Kidney capillary endothelial cell (primary cell): ENCODE measurements at regions not wholly inside any gene's neighbourhood (a gene's known extent, or its start where the extent isn't known, plus 50 kb on each side); places are given as distances from the start of the nearest gene placed in this dataset.

ENCODE experiments used
- DNase-seq: peaks from one replicate; pipeline ENCODE4 v3.0.0-alpha.2; 2018; ENCODE audit warnings: low spot score

DNA sequence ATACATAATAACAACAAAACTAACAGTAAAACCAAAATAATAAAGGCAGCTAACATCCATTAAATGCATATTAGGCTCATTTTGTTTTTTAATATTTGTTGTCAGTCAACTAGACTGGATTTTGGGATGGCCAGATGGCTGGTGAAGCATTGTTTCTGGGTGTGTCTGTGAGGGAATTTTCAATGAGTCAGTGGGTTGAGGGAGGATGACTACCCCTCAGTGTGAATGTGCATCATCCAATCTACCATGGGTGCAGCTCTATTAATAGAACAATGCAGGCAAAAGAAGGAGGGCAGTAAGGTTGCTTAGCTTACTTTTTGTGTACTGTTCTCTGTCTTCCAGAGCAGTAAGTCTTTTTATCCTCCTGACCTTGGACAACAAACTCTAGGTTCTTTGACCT is 484.2 kb upstream of the HS3ST1 start:
- peak; percentile 57 for DNase-seq

DNA sequence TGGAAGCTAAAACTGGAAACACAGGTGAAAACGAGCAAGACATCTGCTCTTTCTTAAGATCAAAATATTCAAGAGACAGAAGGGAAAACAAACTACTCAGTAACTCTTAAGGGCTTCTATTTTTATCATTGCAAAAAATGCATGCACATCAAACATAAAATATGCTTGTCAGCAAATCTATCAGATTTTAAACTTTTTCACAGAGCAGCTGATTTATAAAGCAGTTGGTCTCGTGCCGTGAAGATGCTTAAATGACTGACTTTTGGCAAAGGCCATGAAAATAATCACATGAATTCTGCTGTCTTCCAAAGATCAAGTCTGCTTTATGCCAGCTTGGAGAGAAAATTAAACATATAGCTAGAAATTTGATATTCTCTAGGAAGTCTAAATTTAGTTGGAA is 482.1 kb upstream of the HS3ST1 start:
- DNase-seq, result no peak

DNA sequence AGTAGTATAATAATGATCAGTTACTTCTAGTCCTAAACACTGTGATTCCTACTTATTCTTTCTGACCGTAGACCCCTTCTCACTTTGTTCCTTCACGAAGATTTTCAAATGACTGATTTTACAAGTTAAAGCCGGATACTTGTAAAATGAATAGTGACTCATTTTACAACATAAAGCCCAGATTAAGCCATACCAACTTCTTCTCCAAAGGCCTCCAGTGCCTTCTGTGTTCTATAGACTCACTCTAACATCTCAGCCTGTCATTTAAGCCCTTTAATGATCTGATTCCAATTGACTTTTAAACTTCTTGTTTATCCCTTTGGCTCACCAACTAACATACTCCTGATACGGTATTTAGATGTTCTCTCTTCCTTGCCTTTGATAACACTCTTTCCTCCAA is 480.0 kb upstream of the HS3ST1 start:
- DNase-seq, result no peak

GRCh38 chr4:11908205-11908604 is 479.5 kb upstream of the HS3ST1 start:
- DNase-seq, result no peak

- DNase-seq, result no peak
Measured at GRCh38 chr4:11904846-11905739, 476.4 kb upstream of the HS3ST1 start.

DNA sequence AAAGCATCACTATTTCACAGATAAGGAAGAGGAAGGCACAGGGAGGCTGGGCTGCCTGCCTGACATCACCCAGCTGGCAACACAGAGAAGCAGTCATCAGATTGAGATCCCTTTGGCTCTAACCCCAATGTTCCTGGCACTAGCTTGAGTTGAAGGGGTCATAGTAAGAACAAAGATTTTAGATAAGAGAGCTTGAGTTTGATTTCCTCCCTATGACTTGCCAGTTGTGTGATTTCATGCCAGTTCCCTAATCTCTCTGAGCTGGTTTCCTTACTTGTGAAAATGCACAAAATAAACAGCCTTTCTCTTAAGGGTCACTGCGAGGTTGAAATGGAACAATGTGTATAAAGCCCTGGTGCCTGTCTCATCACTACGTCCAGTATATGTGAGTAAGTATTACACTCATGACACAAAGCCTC is 475.4 kb upstream of the HS3ST1 start:
- DNase-seq, result peak; percentile 69

DNA sequence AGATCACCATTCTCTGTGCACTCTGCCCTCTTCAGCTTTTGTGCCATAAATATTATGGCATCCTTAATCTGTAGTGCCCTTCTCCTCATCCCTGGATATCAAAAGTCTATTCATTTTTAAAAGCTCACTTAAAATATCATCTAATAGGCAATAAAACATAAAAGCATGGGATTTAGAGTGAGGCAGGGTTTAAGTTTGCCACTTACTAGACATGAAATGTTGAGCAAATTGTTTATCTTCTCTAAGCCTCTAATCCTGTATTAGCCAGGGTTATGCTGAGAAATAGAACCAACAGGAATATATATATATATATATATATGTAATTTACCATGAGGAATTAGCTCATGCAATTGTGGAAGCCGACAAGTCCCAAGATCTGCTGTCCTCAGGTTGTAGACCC is 472.4 kb upstream of the HS3ST1 start:
- no peak for DNase-seq

DNA sequence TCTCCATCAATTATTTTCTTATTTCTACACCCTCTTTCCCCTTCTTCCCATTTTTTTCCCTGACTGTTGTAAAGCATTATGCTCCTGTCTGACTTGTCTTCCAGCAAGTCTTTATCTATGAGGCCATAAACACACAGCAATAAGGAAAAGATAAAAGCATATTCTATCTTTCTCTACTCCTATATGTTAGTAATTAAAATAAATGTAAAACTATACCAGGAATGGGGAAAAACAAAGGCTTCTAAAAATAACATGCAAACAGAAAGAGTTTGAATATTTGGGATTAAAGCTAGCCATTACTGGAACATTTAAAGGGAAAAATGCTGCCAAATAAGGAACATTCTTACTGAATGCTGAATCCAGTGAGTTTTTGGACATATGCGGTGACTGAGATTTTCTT is 471.7 kb upstream of the HS3ST1 start:
- no peak for DNase-seq

GRCh38 chr4:11898796-11899195 is 470.1 kb upstream of the HS3ST1 start:
- DNase-seq, result no peak

- no peak for DNase-seq
Measured at GRCh38 chr4:11895766-11896165, 467.1 kb upstream of the HS3ST1 start.

- no peak for DNase-seq
Measured at GRCh38 chr4:11894977-11895376, 466.3 kb upstream of the HS3ST1 start.

DNA sequence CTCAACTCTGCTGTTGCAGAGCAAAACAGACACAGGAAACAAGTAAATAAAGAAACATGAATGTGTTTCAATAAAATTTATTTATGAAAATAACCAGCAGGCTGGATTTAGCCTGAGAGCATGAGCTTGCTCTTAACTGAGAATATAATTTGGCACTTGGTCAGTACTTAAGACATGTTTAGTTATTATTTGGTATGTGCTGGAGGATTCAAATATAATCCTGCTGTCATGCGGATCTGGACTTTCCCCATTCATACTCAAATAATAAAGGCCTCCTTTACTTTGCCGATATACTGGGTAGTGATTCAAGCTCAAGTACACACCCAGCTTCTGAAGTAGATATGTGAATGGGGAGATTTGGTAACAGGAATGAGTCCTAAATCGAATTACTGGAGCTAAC is 465.5 kb upstream of the HS3ST1 start:
- DNase-seq, result no peak

- DNase-seq, result no peak
Measured at GRCh38 chr4:11889099-11889498, 460.4 kb upstream of the HS3ST1 start.

DNA sequence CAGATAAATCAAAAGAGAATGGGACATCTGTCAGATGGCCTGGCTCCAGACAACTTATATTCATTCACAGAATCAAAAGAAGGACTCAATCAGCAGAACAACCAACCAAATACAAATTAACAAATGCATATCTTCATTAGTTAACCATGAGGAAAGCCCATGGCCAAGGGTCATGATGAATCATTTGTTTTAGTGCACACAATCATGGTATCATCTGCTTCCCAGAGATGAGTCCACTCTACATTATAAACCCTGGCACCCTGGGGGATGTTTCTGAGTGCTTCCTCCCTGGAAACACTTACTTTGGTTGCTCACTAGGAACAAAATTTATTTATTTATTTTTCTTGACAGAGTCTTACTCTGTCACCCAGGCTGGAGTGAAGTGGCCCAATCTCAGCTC is 453.3 kb upstream of the HS3ST1 start:
- DNase-seq, result no peak

- no peak for DNase-seq
Measured at GRCh38 chr4:11881364-11881763, 452.7 kb upstream of the HS3ST1 start.

DNA sequence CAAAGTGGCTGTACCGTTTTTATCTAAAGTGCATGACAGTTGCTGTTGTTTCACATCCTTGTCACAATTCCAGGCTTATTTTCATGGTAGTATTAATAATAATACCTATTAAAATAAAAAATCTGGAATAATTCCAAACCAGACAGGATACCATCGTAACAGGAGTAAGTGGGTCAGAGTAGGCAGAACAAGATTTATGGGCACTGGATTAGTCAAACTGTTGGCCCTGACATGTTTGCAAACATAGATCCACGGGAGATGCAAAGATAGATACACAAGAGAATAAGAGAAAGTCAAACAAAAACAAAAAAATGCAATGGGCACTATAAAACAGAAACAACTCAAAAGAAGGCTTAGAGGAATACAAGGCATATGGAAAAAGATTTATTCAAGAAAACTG is 449.5 kb upstream of the HS3ST1 start:
- DNase-seq, result no peak

DNA sequence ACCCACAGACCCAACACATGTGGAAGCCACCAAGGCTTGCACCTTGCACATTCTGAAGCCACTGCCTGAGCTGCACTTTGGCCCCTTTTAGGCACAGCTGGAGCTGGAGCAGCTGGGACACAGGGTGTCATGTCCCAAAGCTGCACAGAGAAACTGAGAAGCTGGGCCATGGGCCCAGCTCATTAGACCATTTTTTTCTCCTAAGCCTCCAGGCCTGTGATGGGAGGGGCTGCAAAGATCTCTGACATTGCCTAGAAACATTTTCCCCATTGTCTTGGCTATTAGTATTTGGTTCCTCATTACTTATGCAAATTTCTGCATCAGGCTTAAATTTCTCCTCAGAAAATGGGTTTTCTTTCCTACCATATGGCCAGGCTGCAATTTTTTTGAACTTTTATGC is 447.4 kb upstream of the HS3ST1 start:
- DNase-seq, result no peak

GRCh38 chr4:11869191-11869870 is 440.6 kb upstream of the HS3ST1 start:
- no peak for DNase-seq

GRCh38 chr4:11866391-11866790 is 437.7 kb upstream of the HS3ST1 start:
- DNase-seq, result no peak

DNA sequence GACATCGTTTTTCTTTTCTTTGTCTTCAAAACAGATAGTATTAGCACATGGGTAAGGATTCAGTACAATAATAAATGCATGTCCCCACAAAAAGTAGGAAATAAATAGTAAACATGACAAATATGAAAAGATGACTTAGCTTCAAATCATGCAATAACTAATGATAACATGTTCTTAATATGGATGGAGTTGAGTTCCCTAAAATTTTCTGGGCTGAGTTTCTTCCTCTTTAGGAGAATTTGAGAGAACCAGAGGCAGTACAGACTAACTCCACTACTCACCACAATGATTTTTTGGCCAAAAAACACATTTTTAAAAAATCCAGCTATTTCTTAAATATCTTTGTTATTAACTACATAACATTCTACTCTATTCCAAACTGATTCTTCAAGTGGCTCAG is 432.3 kb upstream of the HS3ST1 start:
- no peak for DNase-seq

GRCh38 chr4:11857881-11858280 is 429.2 kb upstream of the HS3ST1 start:
- no peak for DNase-seq

GRCh38 chr4:11847167-11847566 is 418.5 kb upstream of the HS3ST1 start:
- no peak for DNase-seq

DNA sequence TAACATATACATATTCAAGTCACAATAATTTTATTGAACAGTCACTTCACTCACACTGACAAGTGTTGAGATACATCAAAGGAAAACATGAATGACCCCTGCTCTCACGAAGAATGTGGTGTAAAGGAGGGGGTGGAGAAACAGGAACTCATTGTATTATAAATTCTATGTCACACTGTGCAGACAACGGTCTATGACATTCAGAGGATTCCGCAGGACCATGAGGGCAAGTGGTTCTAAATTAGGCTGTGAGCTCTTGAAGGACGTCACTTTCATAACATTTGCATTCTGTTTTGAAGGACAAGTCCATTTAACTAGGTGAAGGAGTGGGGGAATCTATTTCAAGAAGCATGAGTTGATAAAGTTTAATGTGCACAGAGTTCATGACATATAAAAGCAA is 415.2 kb upstream of the HS3ST1 start:
- no peak for DNase-seq

DNA sequence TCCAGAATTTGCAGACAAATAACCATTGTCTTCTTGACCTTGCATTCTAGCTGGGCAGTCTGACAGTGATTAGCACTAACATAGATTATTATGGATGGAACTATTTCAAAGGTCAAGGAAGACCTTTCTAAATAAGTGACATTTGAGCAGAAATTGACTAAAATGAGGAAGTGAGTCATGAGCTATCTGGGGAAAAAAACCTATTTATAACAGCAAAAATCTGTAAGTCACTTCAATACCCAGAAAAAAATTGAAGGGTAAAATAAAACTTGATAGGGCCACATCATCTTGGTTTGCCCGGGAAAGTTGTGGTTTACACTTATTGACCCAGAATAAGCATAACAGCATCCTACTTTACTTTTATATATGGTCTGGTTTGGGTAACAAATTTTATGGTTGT is 414.6 kb upstream of the HS3ST1 start:
- no peak for DNase-seq
